Endothelial cell (in vitro differentiated cells): ENCODE measurements at regions not wholly inside any gene's neighbourhood (a gene's known extent, or its start where the extent isn't known, plus 50 kb on each side); places are given as distances from the start of the nearest gene placed in this dataset.

Experiments
- DNase-seq: peaks from one replicate; pipeline ENCODE4 v3.0.0; 2021; ENCODE audit warnings: low spot score
- H3K27ac Mint-ChIP-seq: one replicate; pipeline ENCODE4 v1.8.0; 2021; ENCODE audit warnings: mixed read lengths, inconsistent platforms; ENCODE audit not compliant: unreplicated experiment
- H3K27me3 Mint-ChIP-seq: one replicate; pipeline ENCODE4 v1.8.0; 2021; ENCODE audit warnings: mild to moderate bottlenecking, moderate library complexity, mixed read lengths, inconsistent platforms; ENCODE audit not compliant: unreplicated experiment
- H3K36me3 Mint-ChIP-seq: one replicate; pipeline ENCODE4 v1.8.0; 2021; ENCODE audit warnings: mild to moderate bottlenecking, low read depth, mixed read lengths, inconsistent platforms; ENCODE audit not compliant: unreplicated experiment
- H3K4me1 Mint-ChIP-seq: one replicate; pipeline ENCODE4 v1.8.0; 2021; ENCODE audit warnings: mild to moderate bottlenecking, mixed read lengths, inconsistent platforms; ENCODE audit not compliant: unreplicated experiment
- H3K4me3 Mint-ChIP-seq: one replicate; pipeline ENCODE4 v1.8.0; 2021; ENCODE audit warnings: mild to moderate bottlenecking, mixed read lengths, inconsistent platforms; ENCODE audit not compliant: unreplicated experiment
- H3K9me3 Mint-ChIP-seq: one replicate; pipeline ENCODE4 v1.8.0; 2021; ENCODE audit warnings: mixed read lengths, inconsistent platforms; ENCODE audit not compliant: unreplicated experiment
- CTCF ChIP-seq: fragments of 200-600 bp; sonication (generic); IDR thresholded peaks from one replicate; pipeline ENCODE4 v1.5.0; 2021; ENCODE audit warnings: antibody characterized with exemption; ENCODE audit not compliant: unreplicated experiment

- TF ChIP-seq CTCF, result no peak
- Mint-ChIP-seq H3K27me3 (no peaks in the 10 kb centered on the region), H3K27ac (no peak overlapping the region), H3K36me3 (no peaks in the 10 kb centered on the region), H3K4me3 (no peak overlapping the region), H3K9me3 (no peaks in the 10 kb centered on the region), H3K4me1 (no peaks in the 10 kb centered on the region)
- DNase-seq, result no peak
These were observed 405.6 kb downstream of the PMP22 start for GRCh38 chr17:14859542-14859941.

GRCh38 chr17:14856176-14856575 lies 408.9 kb downstream of the PMP22 start:
- H3K27ac Mint-ChIP-seq, result no peak overlapping the region
- DNase-seq, result no peak
- H3K27me3 Mint-ChIP-seq, result no peaks in the 10 kb centered on the region
- no peak for TF ChIP-seq CTCF
- no peaks in the 10 kb centered on the region for H3K36me3 Mint-ChIP-seq
- H3K9me3 Mint-ChIP-seq, result no peaks in the 10 kb centered on the region
- no peak overlapping the region for H3K4me3 Mint-ChIP-seq
- H3K4me1 Mint-ChIP-seq, result no peaks in the 10 kb centered on the region

- Mint-ChIP-seq H3K27me3 (no peaks in the 10 kb centered on the region), H3K36me3 (no peaks in the 10 kb centered on the region), H3K4me3 (no peak overlapping the region), H3K9me3 (no peaks in the 10 kb centered on the region), H3K27ac (no peak overlapping the region), H3K4me1 (no peaks in the 10 kb centered on the region)
- no peak for TF ChIP-seq CTCF
- no peak for DNase-seq
These were observed 410.4 kb downstream of the PMP22 start for GRCh38 chr17:14854691-14855090.

- H3K4me3 Mint-ChIP-seq, result no peak overlapping the region
- no peak overlapping the region for H3K27ac Mint-ChIP-seq
- H3K4me1 Mint-ChIP-seq, result no peaks in the 10 kb centered on the region
- H3K36me3 Mint-ChIP-seq, result no peaks in the 10 kb centered on the region
- no peaks in the 10 kb centered on the region for H3K27me3 Mint-ChIP-seq
- H3K9me3 Mint-ChIP-seq, result no peaks in the 10 kb centered on the region
- no peak for TF ChIP-seq CTCF
- DNase-seq, result no peak
These were observed 419.4 kb downstream of the PMP22 start for GRCh38 chr17:14845591-14846281.

GRCh38 chr17:14843086-14843795 lies 421.9 kb downstream of the PMP22 start:
- no peak for TF ChIP-seq CTCF
- H3K36me3 Mint-ChIP-seq, result no peaks in the 10 kb centered on the region
- no peak overlapping the region for H3K27ac Mint-ChIP-seq
- H3K27me3 Mint-ChIP-seq, result peaks cover 2% of the 10 kb centered on the region
- H3K9me3 Mint-ChIP-seq, result no peaks in the 10 kb centered on the region
- H3K4me1 Mint-ChIP-seq, result no peaks in the 10 kb centered on the region
- no peak for DNase-seq
- H3K4me3 Mint-ChIP-seq, result no peak overlapping the region
